H1 (cell line): ENCODE measurements at regions not wholly inside any gene's neighbourhood (a gene's known extent, or its start where the extent isn't known, plus 50 kb on each side); places are given as distances from the start of the nearest gene placed in this dataset.

Source experiments
- CTCF ChIA-PET: fragments of 300-600 bp; sonication (Branson Sonifier 250); formaldehyde crosslinking; loops from one replicate; lab custom pipeline; 2021; ENCODE audit not compliant: partially characterized antibody; lab: Charles Lee
- POLR2A ChIA-PET: fragments of 300-600 bp; sonication (Branson Sonifier 250); formaldehyde crosslinking; loops from one replicate; lab custom pipeline; 2021; ENCODE audit warnings: inconsistent platforms; ENCODE audit not compliant: partially characterized antibody; lab: Charles Lee
- DNase-seq, 2 experiments: peaks; one replicate each; pipeline versions ENCODE4 v3.0.0 to v3.0.0-alpha.2; 2010 to 2022; ENCODE audit warnings: low spot score in 2 of 2, low read depth in 1 of 2, mixed read lengths in 1 of 2
- FAIRE-seq: peaks from 2 replicates; lab custom pipeline; 2011; peaks lifted over from hg19 to GRCh38; lab: Jason Lieb, UNC
- H2AFZ ChIP-seq: 2 replicates; pipeline ENCODE4 v1.8.1; 2012; ENCODE audit warnings: low read length, inconsistent platforms
- H2AK5ac ChIP-seq: 2 replicates; pipeline ENCODE4 v1.6.1; 2013; ENCODE audit warnings: low read depth, low read length
- H2BK120ac ChIP-seq: replicated peaks from 2 replicates; pipeline ENCODE3; 2013; ENCODE audit warnings: low read depth, low read length, inconsistent platforms
- H2BK12ac ChIP-seq: 2 replicates; pipeline ENCODE4 v1.6.1; 2013; ENCODE audit warnings: low read depth, low read length
- H2BK15ac ChIP-seq: 2 replicates; pipeline ENCODE4 v1.6.1; 2013; ENCODE audit warnings: low read length
- H2BK20ac ChIP-seq: 2 replicates; pipeline ENCODE4 v1.6.1; 2013; ENCODE audit warnings: low read length
- H2BK5ac ChIP-seq: 2 replicates; pipeline ENCODE4 v1.6.1; 2013; ENCODE audit warnings: low read depth, low read length
- H3K14ac ChIP-seq: 2 replicates; pipeline ENCODE4 v1.6.1; 2013; ENCODE audit warnings: inconsistent platforms; ENCODE audit not compliant: insufficient read length
- H3K18ac ChIP-seq: 2 replicates; pipeline ENCODE4 v1.6.1; 2013; ENCODE audit warnings: low read length; ENCODE audit errors: extremely low read depth
- H3K23ac ChIP-seq: 2 replicates; pipeline ENCODE4 v1.6.1; 2013; ENCODE audit warnings: inconsistent platforms; ENCODE audit not compliant: insufficient read length
- H3K23me2 ChIP-seq: 2 replicates; pipeline ENCODE4 v1.6.1; 2013; ENCODE audit warnings: low read depth, low read length
- H3K27ac ChIP-seq: 2 replicates; pipeline ENCODE4 v1.6.1; 2011; ENCODE audit warnings: low read depth, low read length, inconsistent platforms
- H3K27me3 ChIP-seq, 4 experiments: replicated peaks in 1 of 4; 1 replicate in 1 of 4; 2 replicates in 3 of 4; pipeline versions ENCODE4 v1.6.1 to v1.8.1; 2011 to 2013; ENCODE audit warnings: low read length in 3 of 4, mild to moderate bottlenecking in 3 of 4, inconsistent platforms in 2 of 4, mixed read lengths in 2 of 4, moderate library complexity in 1 of 4; ENCODE audit not compliant: control insufficient read depth in 3 of 4, insufficient read depth in 3 of 4; ENCODE audit errors: extremely low read depth in 1 of 4
- H3K36me3 ChIP-seq, 4 experiments: 2 replicates each; pipeline versions ENCODE4 v1.6.1 to v1.8.1; 2011 to 2013; ENCODE audit warnings: mild to moderate bottlenecking in 4 of 4, low read length in 3 of 4, moderate library complexity in 2 of 4, control low read depth in 1 of 4, inconsistent platforms in 1 of 4; ENCODE audit not compliant: insufficient read depth in 4 of 4, control insufficient read depth in 2 of 4
- H3K4ac ChIP-seq: replicated peaks from 2 replicates; pipeline ENCODE3; 2013; ENCODE audit warnings: low read length, low read depth, mixed read lengths, inconsistent platforms; ENCODE audit not compliant: insufficient read length
- H3K4me1 ChIP-seq, 4 experiments: replicated peaks in 1 of 4; 1 replicate in 1 of 4; 2 replicates in 3 of 4; pipeline versions ENCODE4 v1.6.1 to v1.8.1; 2011 to 2013; ENCODE audit warnings: low read length in 3 of 4, inconsistent platforms in 2 of 4, mixed read lengths in 1 of 4; ENCODE audit not compliant: insufficient read depth in 4 of 4, control insufficient read depth in 3 of 4
- H3K4me2 ChIP-seq, 2 experiments: 2 replicates each; pipeline versions ENCODE4 v1.6.1 to v1.8.1; 2011 to 2013; ENCODE audit warnings: low read depth in 2 of 2, low read length in 2 of 2, control low read depth in 1 of 2, inconsistent platforms in 1 of 2, mild to moderate bottlenecking in 1 of 2; ENCODE audit not compliant: insufficient read depth in 1 of 2
- H3K4me3 ChIP-seq, 4 experiments: fragments of 200-600, 300-600 bp in 1 of 4; sonication (generic), shearing (Covaris generic), sonication (Bioruptor Twin) in 1 of 4; 2 replicates each; pipeline versions ENCODE4 v1.5.1 to v1.8.1; 2011 to 2016; ENCODE audit warnings: low read length in 4 of 4, low read depth in 3 of 4, control low read depth in 2 of 4, inconsistent platforms in 2 of 4, mild to moderate bottlenecking in 2 of 4, mixed read lengths in 1 of 4, moderate library complexity in 1 of 4; ENCODE audit not compliant: insufficient read depth in 2 of 4; ENCODE audit errors: extremely low read depth in 1 of 4
- H3K56ac ChIP-seq: replicated peaks from 2 replicates; pipeline ENCODE3; 2013; ENCODE audit warnings: low read depth, mild to moderate bottlenecking, mixed read lengths, low read length, inconsistent platforms; ENCODE audit not compliant: insufficient read length
- H3K79me1 ChIP-seq: 2 replicates; pipeline ENCODE4 v1.6.1; 2013; ENCODE audit warnings: low read depth, low read length, control low read depth
- H3K79me2 ChIP-seq, 2 experiments: 2 replicates each; pipeline versions ENCODE4 v1.6.1 to v1.8.1; 2012 to 2013; ENCODE audit warnings: low read length in 2 of 2, mild to moderate bottlenecking in 2 of 2, inconsistent platforms in 1 of 2; ENCODE audit not compliant: insufficient read depth in 2 of 2, control insufficient read depth in 1 of 2
- H3K9ac ChIP-seq, 4 experiments: replicated peaks in 1 of 4; 1 replicate in 1 of 4; 2 replicates in 3 of 4; pipeline versions ENCODE4 v1.6.1 to v1.8.1; 2011 to 2013; ENCODE audit warnings: low read depth in 3 of 4, low read length in 3 of 4, control low read depth in 2 of 4, mild to moderate bottlenecking in 2 of 4, moderate library complexity in 2 of 4, inconsistent platforms in 1 of 4; ENCODE audit errors: extremely low read depth in 1 of 4
- H3K9me3 ChIP-seq, 2 experiments: 2 replicates each; pipeline versions ENCODE4 v1.6.1 to v1.8.1; 2012 to 2013; ENCODE audit warnings: mild to moderate bottlenecking in 2 of 2, moderate library complexity in 2 of 2, control low read depth in 1 of 2, inconsistent platforms in 1 of 2, low read depth in 1 of 2, low read length in 1 of 2, mixed read lengths in 1 of 2; ENCODE audit not compliant: insufficient read depth in 2 of 2
- H4K20me1 ChIP-seq, 2 experiments: replicated peaks in 1 of 2; 2 replicates each; pipeline versions ENCODE3 to v1.8.1; 2011 to 2013; ENCODE audit warnings: inconsistent platforms in 2 of 2, low read length in 2 of 2, mild to moderate bottlenecking in 1 of 2; ENCODE audit not compliant: insufficient read depth in 2 of 2, control insufficient read depth in 1 of 2
- H4K5ac ChIP-seq: 2 replicates; pipeline ENCODE4 v1.6.1; 2013; ENCODE audit warnings: low read length, low read depth, mixed read lengths, inconsistent platforms; ENCODE audit not compliant: insufficient read length
- H4K8ac ChIP-seq: 2 replicates; pipeline ENCODE4 v1.8.0; 2013; ENCODE audit warnings: mild to moderate bottlenecking, moderate library complexity, low read length, inconsistent platforms; ENCODE audit not compliant: insufficient read depth; ENCODE audit errors: extremely low read depth
- H4K91ac ChIP-seq: replicated peaks from 2 replicates; pipeline ENCODE3; 2013; ENCODE audit warnings: low read length, mixed read lengths, inconsistent platforms; ENCODE audit not compliant: insufficient read length
- CTBP2 ChIP-seq: IDR thresholded peaks from 2 replicates; pipeline ENCODE4 v1.7.0; 2011; ENCODE audit warnings: borderline replicate concordance, mild to moderate bottlenecking, moderate library complexity, mixed read lengths, low read length; ENCODE audit not compliant: insufficient read depth, insufficient read length
- EP300 ChIP-seq, 2 experiments: IDR thresholded peaks; 1 replicate in 1 of 2; 2 replicates in 1 of 2; pipeline ENCODE4 v1.6.1; 2011 to 2012; ENCODE audit warnings: low read depth in 2 of 2, low read length in 2 of 2, mild to moderate bottlenecking in 2 of 2, borderline replicate concordance in 1 of 2, inconsistent platforms in 1 of 2, moderate library complexity in 1 of 2
- JUN ChIP-seq: IDR thresholded peaks from 2 replicates; pipeline ENCODE4 v1.6.1; 2011; ENCODE audit warnings: low read depth, mild to moderate bottlenecking, improper control_type of control experiment, low read length
- NRF1 ChIP-seq: IDR thresholded peaks from 2 replicates; pipeline ENCODE4 v1.6.1; 2011; ENCODE audit warnings: mild to moderate bottlenecking, low read depth, low read length, improper control_type of control experiment
- POLR2A ChIP-seq, 2 experiments: IDR thresholded peaks; 1 replicate in 1 of 2; 2 replicates in 1 of 2; pipeline ENCODE4 v1.6.1; 2011; ENCODE audit warnings: low read depth in 2 of 2, low read length in 2 of 2, mild to moderate bottlenecking in 2 of 2; ENCODE audit errors: control extremely low read depth in 1 of 2
- POLR2AphosphoS5 ChIP-seq: IDR thresholded peaks from 2 replicates; pipeline ENCODE4 v1.6.1; 2011; ENCODE audit warnings: low read depth, low read length
- RFX5 ChIP-seq: IDR thresholded peaks from 2 replicates; pipeline ENCODE4 v1.6.1; 2011; ENCODE audit warnings: low read depth, low read length, improper control_type of control experiment, borderline replicate concordance
- TEAD4 ChIP-seq: IDR thresholded peaks from 2 replicates; pipeline ENCODE4 v1.6.1; 2012; ENCODE audit warnings: low read depth, low read length, inconsistent platforms, mixed read lengths
- WGBS, 2 experiments: shearing (Covaris generic) in 1 of 2; methylation state at CpG; one replicate each; pipeline versions ENCODE4 v1.1.6 to v1.1.7; 2013 to 2015; ENCODE audit warnings: low lambda C conversion rate in 2 of 2, mixed read lengths in 2 of 2, inconsistent platforms in 1 of 2, low coverage in 1 of 2, missing lambda C conversion rate in 1 of 2; ENCODE audit not compliant: insufficient replicate concordance in 2 of 2, insufficient coverage in 1 of 2, insufficient read length in 1 of 2; ENCODE audit errors: extremely low coverage in 1 of 2, missing lambda C conversion rate in 1 of 2; 5-methylcytosine and 5-hydroxymethylcytosine counted together
- TF ChIP-seq, protein P1 (sequence below): IDR thresholded peaks from 2 replicates; pipeline ENCODE4 v1.6.1; 2011; ENCODE audit warnings: low read depth, mild to moderate bottlenecking, low read length; ENCODE audit not compliant: insufficient read depth
- TF ChIP-seq, protein P2 (sequence below): IDR thresholded peaks from 2 replicates; pipeline ENCODE4 v1.6.1; 2011; ENCODE audit warnings: low read length, improper control_type of control experiment

DNA sequence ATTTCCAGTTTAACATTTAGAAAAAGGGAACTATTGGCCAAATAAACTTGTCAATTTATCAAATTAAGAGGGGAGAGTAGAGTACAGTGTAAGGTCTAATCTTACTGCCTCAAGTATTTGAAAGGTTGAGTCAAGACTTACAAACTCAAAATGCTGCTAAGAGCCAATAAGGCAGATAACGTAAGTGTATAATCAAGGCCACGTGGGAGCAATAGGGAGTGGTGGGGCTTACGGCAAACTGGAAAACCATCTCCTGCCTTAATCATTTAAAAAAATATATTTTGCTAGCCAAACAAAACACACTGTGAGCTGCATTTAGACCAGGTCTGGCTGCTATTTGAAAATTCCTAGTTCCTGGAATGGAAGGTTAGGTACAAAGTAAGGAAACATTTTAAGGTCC is 107.3 kb upstream of the FRMD4B start:
- Histone ChIP-seq H3K27me3 (no peaks in the 10 kb centered on the region; a peak in 1 of 7 replicates), H3K9ac (no peak overlapping the region), H3K23ac (no peak overlapping the region), H3K18ac (no peak overlapping the region), H3K4me3 (no peak overlapping the region), H3K23me2 (no peaks in the 10 kb centered on the region), H2BK20ac (no peak overlapping the region), H3K79me2 (no peaks in the 10 kb centered on the region), H3K79me1 (no peaks in the 10 kb centered on the region), H2BK12ac (no peak overlapping the region), H2AFZ (no peak overlapping the region), H4K20me1 (no peaks in the 10 kb centered on the region), H4K8ac (no peak overlapping the region), H3K9me3 (no peaks in the 10 kb centered on the region), H2BK120ac (no peak overlapping the region), H3K4ac (no peak overlapping the region), H3K4me2 (no peak overlapping the region), H2AK5ac (no peak overlapping the region), H3K4me1 (peaks cover 0 to 10% (median 5%) of the 10 kb centered on the region in 4 experiments; a peak in 4 of 7 replicates), H3K56ac (no peak overlapping the region), H3K27ac (no peak overlapping the region), H4K91ac (no peak overlapping the region), H2BK15ac (no peak overlapping the region), H4K5ac (no peak overlapping the region), H3K14ac (no peak overlapping the region), H2BK5ac (no peak overlapping the region), H3K36me3 (no peaks in the 10 kb centered on the region)
- POLR2A ChIA-PET, result no interaction called here
- CTCF ChIA-PET, result interaction anchor here (1.1 kb wide), 2 partner anchors 68 to 172 kb away, joined by 3 to 4 read pairs; no protein-coding TSS in a partner anchor
- FAIRE-seq (no peak), DNase-seq (no peak)
- 85% methylated on average over 3 of the region's 3 CpGs; no CpG with 5 or more reads in 1 of the 2 experiments for WGBS, 2 experiments
- no peak for TF ChIP-seq JUN
- no peak for TF ChIP-seq POLR2A (IDR thresholded peaks at IDR 0.05; ENCODE audit: control extremely low read depth in 1 of 2, low read depth in 2 of 2, low read length in 2 of 2)
- TF ChIP-seq, protein P1, sequence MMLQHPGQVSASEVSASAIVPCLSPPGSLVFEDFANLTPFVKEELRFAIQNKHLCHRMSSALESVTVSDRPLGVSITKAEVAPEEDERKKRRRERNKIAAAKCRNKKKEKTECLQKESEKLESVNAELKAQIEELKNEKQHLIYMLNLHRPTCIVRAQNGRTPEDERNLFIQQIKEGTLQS, result no peak
- TF ChIP-seq, protein P2, sequence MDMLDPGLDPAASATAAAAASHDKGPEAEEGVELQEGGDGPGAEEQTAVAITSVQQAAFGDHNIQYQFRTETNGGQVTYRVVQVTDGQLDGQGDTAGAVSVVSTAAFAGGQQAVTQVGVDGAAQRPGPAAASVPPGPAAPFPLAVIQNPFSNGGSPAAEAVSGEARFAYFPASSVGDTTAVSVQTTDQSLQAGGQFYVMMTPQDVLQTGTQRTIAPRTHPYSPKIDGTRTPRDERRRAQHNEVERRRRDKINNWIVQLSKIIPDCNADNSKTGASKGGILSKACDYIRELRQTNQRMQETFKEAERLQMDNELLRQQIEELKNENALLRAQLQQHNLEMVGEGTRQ, result no peak
- TF ChIP-seq CTBP2, result no peak
- TF ChIP-seq POLR2AphosphoS5, result no peak
- TF ChIP-seq RFX5, result no peak
- TF ChIP-seq NRF1, result no peak
- no peak for TF ChIP-seq TEAD4
- TF ChIP-seq EP300 (IDR thresholded peaks at IDR 0.05; ENCODE audit: borderline replicate concordance in 1 of 2, low read depth in 2 of 2, low read length in 2 of 2), result no peak
